SK-MEL-5 (cell line): ENCODE measurements at regions not wholly inside any gene's neighbourhood (a gene's known extent, or its start where the extent isn't known, plus 50 kb on each side); places are given as distances from the start of the nearest gene placed in this dataset.

Experiments used
- DNase-seq: peaks from one replicate; pipeline ENCODE4 v3.0.0-alpha.2; 2016; ENCODE audit warnings: low read depth, low spot score
- in situ Hi-C: cut with HindIII; loops from 2 replicates; pipeline ENCODE4 v1.10.0; 2016; ENCODE audit warnings: low sequenced_read_pairs, high pct_unique_total_duplicates, low pct_unique_long_range_greater_than_20kb

GRCh38 chr2:234595829-234596228, 98.9 kb upstream of the ARL4C start:
- DNase-seq: peak; percentile 62
- in situ Hi-C loops: no loop called here

GRCh38 chr2:234594715-234595114, 97.8 kb upstream of the ARL4C start:
- DNase-seq: no peak
- in situ Hi-C loops: no loop called here

- in situ Hi-C loops: no loop called here
- no peak for DNase-seq
Measured at GRCh38 chr2:234593636-234594035, 96.8 kb upstream of the ARL4C start.

- no peak for DNase-seq
- in situ Hi-C loops: no loop called here
Measured at GRCh38 chr2:234592541-234592940, 95.7 kb upstream of the ARL4C start.

- no peak for DNase-seq
- in situ Hi-C loops: no loop called here
Measured at GRCh38 chr2:234590076-234590475, 93.2 kb upstream of the ARL4C start.

- peak; percentile 96 for DNase-seq
- in situ Hi-C loops: no loop called here
Measured at GRCh38 chr2:234588054-234588430, 91.2 kb upstream of the ARL4C start.

GRCh38 chr2:234587341-234588053, 90.6 kb upstream of the ARL4C start:
- DNase-seq: peak; percentile 52
- in situ Hi-C loops: no loop called here

GRCh38 chr2:234583331-234583730, 86.5 kb upstream of the ARL4C start:
- no peak for DNase-seq
- in situ Hi-C loops: no loop called here

- in situ Hi-C loops: no loop called here
- DNase-seq: no peak
Measured at GRCh38 chr2:234580686-234581085, 83.8 kb upstream of the ARL4C start.

GRCh38 chr2:234579231-234579962, 82.5 kb upstream of the ARL4C start:
- in situ Hi-C loops: no loop called here

GRCh38 chr2:234578389-234578788, 81.5 kb upstream of the ARL4C start:
- DNase-seq: no peak
- in situ Hi-C loops: no loop called here

More at GRCh38 chr2:234579231-234579962, 82.5 kb upstream of the ARL4C start:
- DNase-seq: no peak

- in situ Hi-C loops: no loop called here
Measured at GRCh38 chr2:234577191-234577590, 80.3 kb upstream of the ARL4C start.

GRCh38 chr2:234571620-234572407, 74.9 kb upstream of the ARL4C start:
- no peak for DNase-seq
- in situ Hi-C loops: no loop called here

More at GRCh38 chr2:234577191-234577590, 80.3 kb upstream of the ARL4C start:
- no peak for DNase-seq

GRCh38 chr2:234570476-234570875, 73.6 kb upstream of the ARL4C start:
- DNase-seq: no peak
- in situ Hi-C loops: no loop called here

GRCh38 chr2:234569776-234570430, 73.0 kb upstream of the ARL4C start:
- DNase-seq: no peak

GRCh38 chr2:234566622-234567021, 69.7 kb upstream of the ARL4C start:
- DNase-seq: no peak
- in situ Hi-C loops: no loop called here

More at GRCh38 chr2:234569776-234570430, 73.0 kb upstream of the ARL4C start:
- in situ Hi-C loops: no loop called here

- in situ Hi-C loops: no loop called here
- no peak for DNase-seq
Measured at GRCh38 chr2:234565842-234566619, 69.2 kb upstream of the ARL4C start.
